Ovary (tissue), 7 donors: ENCODE measurements at regions not wholly inside any gene's neighbourhood (a gene's known extent, or its start where the extent isn't known, plus 50 kb on each side); places are given as distances from the start of the nearest gene placed in this dataset.

Experiments used
- DNase-seq, 5 donors: peaks; one replicate each; pipeline ENCODE4 v3.0.0-alpha.2; 2019 to 2020
- H3K27ac ChIP-seq, 2 donors: fragments of 200-600 bp; one replicate each; pipeline versions ENCODE4 v1.5.1 to v1.8.0; 2019 to 2022
- H3K27me3 ChIP-seq: fragments of 200-600 bp; one replicate; pipeline ENCODE4 v1.8.0; 2022
- H3K36me3 ChIP-seq: fragments of 200-600 bp; sonication (generic); one replicate; pipeline ENCODE4 v1.5.1; 2019
- H3K4me1 ChIP-seq: one replicate; pipeline ENCODE4 v1.8.1; 2013; ENCODE audit warnings: mild to moderate bottlenecking, moderate library complexity; ENCODE audit not compliant: insufficient read depth
- H3K4me3 ChIP-seq: fragments of 200-600 bp; sonication (generic); one replicate; pipeline ENCODE4 v1.5.1; 2017
- H3K9me3 ChIP-seq, 2 donors: fragments of 200-600 bp in 1 of 2; sonication (generic) in 1 of 2; one replicate each; pipeline versions ENCODE4 v1.5.1 to v1.8.1; 2013 to 2019; ENCODE audit warnings: mild to moderate bottlenecking in 1 of 2, moderate library complexity in 1 of 2
- EP300 ChIP-seq: sonication (generic); formaldehyde crosslinking; IDR thresholded peaks from one replicate; pipeline ENCODE4 v1.6.1; 2017; ENCODE audit warnings: antibody characterized with exemption
- POLR2A ChIP-seq: fragments of 450-650 bp; IDR thresholded peaks from one replicate; pipeline ENCODE4 v1.6.1; 2017; ENCODE audit warnings: antibody characterized with exemption, mild to moderate bottlenecking, moderate library complexity
- WGBS, 3 donors: extraction: QIAGEN DNeasy Blood & Tissue Kit in 1 of 3; methylation state at CpG; one replicate each; pipeline versions ENCODE4 v1.1.5 to v1.1.7; 2013 to 2017; 5-methylcytosine and 5-hydroxymethylcytosine counted together
- intact Hi-C, 4 donors: fragments of 100-400 bp; cut with DNase I; formaldehyde crosslinking; loops; one replicate each; pipeline versions ENCODE4 v1.11.0 to v1.15.1; 2022 to 2023
- TF ChIP-seq, protein P1 (sequence below), 3 donors: fragments of 450-650 bp in 2 of 3; fragments of 200-600 bp in 1 of 3; IDR thresholded peaks; one replicate each; pipeline versions ENCODE4 v1.5.1 to v1.8.0; 2016 to 2022; ENCODE audit warnings: antibody characterized with exemption in 3 of 3, mild to moderate bottlenecking in 1 of 3
- donor health status: DM: no; HTN: no; CAD: no; lungs with moderate emphysema.
- donor health status: DM: no; HTN: no; CAD: no.
- donor health status: Bipolar disorder and iron deficiency.
- donor health status: DM: no; HTN: no; CAD: no.
- donor health status: DM: yes; HTN: yes; CAD: no.

DNA sequence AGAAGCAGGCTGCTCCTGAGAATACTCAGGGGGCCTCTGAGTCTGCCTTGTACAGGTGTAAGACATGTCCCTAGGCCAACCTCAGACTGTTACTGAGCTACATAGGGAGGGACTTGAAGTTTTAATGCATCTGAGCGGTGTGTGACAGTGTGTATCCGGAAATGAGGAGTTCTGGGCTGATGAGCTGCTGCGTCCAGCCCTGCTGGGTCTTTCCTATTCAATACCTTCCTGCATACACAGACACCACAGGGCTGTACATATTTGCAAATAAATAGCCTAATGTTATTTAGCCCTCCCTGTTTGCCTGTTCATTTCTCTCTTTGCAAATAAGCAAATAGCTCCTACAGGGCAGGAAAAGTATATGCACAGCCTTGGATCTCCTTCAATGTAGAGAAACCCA lies 134.7 kb upstream of the KIRREL3 start:
- TF ChIP-seq EP300 = no peak
- TF ChIP-seq, protein P1, sequence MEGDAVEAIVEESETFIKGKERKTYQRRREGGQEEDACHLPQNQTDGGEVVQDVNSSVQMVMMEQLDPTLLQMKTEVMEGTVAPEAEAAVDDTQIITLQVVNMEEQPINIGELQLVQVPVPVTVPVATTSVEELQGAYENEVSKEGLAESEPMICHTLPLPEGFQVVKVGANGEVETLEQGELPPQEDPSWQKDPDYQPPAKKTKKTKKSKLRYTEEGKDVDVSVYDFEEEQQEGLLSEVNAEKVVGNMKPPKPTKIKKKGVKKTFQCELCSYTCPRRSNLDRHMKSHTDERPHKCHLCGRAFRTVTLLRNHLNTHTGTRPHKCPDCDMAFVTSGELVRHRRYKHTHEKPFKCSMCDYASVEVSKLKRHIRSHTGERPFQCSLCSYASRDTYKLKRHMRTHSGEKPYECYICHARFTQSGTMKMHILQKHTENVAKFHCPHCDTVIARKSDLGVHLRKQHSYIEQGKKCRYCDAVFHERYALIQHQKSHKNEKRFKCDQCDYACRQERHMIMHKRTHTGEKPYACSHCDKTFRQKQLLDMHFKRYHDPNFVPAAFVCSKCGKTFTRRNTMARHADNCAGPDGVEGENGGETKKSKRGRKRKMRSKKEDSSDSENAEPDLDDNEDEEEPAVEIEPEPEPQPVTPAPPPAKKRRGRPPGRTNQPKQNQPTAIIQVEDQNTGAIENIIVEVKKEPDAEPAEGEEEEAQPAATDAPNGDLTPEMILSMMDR (IDR thresholded peaks at IDR 0.05) = no peak
- Histone ChIP-seq H3K9me3 (no peaks in the 10 kb centered on the region), H3K4me1 (no peaks in the 10 kb centered on the region), H3K27me3 (no peaks in the 10 kb centered on the region), H3K36me3 (no peaks in the 10 kb centered on the region), H3K27ac (no peak overlapping the region), H3K4me3 (no peak overlapping the region)
- 87 to 90% (median 88%) methylated on average over 3 of the region's 3 CpGs for WGBS, 3 donors
- no peak for DNase-seq
- intact Hi-C loops = no loop called here

DNA sequence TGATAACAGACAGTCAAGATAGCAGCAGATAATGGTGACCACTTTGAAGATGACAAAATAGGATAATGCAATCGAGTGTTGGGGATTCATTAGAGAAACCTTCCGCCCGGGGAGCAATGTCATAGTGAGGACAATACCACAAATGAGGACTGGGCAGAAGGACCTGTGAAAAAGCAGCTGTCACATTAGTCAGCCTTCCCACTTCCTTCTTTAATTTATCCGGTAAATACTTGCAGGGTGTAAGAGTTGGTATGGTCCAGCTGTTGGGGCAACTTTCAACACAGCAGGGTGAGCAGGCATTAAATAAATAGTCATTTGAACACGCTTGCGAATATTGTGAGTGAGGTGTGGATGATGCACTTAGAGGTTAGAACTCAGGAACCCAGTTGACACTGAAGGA lies 132.5 kb upstream of the KIRREL3 start:
- WGBS, 3 donors = 63 to 67% (median 63%) methylated on average over 6 of the region's 6 CpGs
- TF ChIP-seq, protein P1 (IDR thresholded peaks at IDR 0.05) = no peak
- TF ChIP-seq EP300 = no peak
- no peak for TF ChIP-seq POLR2A
- no peak overlapping the region for H3K4me3 ChIP-seq
- intact Hi-C loops = no loop called here
- no peaks in the 10 kb centered on the region for H3K4me1 ChIP-seq
- H3K36me3 ChIP-seq = no peaks in the 10 kb centered on the region
- no peak for DNase-seq
- no peak overlapping the region for H3K27ac ChIP-seq
- no peaks in the 10 kb centered on the region for H3K9me3 ChIP-seq
- no peaks in the 10 kb centered on the region for H3K27me3 ChIP-seq

DNA sequence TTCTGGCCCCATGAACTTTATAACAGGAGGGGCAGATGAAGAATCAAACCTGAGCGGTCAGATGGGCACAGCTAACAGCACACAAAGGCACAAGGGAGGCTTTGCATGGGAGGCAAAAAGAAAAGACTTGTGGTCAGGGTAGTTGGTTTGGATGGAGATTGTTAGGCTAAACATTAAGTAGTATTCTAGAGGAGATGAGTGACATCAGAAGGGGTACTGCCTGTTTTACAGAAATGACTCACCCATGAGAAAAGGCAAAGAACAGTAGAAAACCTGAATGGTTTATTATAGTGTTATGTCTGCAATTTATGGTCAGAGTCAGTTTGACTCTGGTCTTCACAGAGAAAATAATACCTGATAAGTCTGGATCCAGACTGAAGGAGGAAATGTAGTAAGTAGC lies 129.8 kb upstream of the KIRREL3 start:
- Histone ChIP-seq H3K27me3 (no peaks in the 10 kb centered on the region), H3K9me3 (no peaks in the 10 kb centered on the region), H3K36me3 (no peaks in the 10 kb centered on the region), H3K4me3 (no peak overlapping the region), H3K4me1 (no peaks in the 10 kb centered on the region), H3K27ac (no peak overlapping the region)
- WGBS, 3 donors = 67 to 81% (median 72%) methylated on average over 1 of the region's 1 CpG
- DNase-seq = no peak
- intact Hi-C loops = no loop called here
- TF ChIP-seq EP300 (no peak), POLR2A (no peak)
- TF ChIP-seq, protein P1 (IDR thresholded peaks at IDR 0.05) = no peak

DNA sequence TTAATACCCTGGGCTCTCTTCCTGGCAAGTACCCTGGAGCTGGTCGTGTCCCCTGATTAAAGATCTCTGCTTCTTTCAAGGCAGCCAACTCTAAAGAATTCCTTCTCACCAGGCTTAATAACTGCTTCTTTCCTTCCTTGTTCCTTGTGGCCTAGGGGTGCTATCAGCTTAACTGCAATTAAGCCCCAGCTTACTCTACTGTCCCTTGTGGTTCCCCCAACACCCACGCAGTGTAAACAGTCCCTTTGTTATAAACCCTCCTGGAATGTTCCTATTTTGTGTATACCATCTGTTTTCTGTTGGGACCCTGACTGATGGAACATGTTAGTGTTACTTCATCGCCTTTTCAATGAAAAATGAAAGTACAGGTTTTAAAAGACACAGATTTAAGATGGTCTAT lies 126.4 kb upstream of the KIRREL3 start:
- DNase-seq = no peak
- Histone ChIP-seq H3K27me3 (no peaks in the 10 kb centered on the region), H3K4me3 (no peak overlapping the region), H3K9me3 (no peaks in the 10 kb centered on the region), H3K27ac (no peak overlapping the region), H3K36me3 (no peaks in the 10 kb centered on the region), H3K4me1 (no peaks in the 10 kb centered on the region)
- TF ChIP-seq, protein P1 (IDR thresholded peaks at IDR 0.05) = no peak
- no peak for TF ChIP-seq POLR2A
- 47 to 55% (median 50%) methylated on average over 3 of the region's 3 CpGs for WGBS, 3 donors
- intact Hi-C loops = no loop called here

DNA sequence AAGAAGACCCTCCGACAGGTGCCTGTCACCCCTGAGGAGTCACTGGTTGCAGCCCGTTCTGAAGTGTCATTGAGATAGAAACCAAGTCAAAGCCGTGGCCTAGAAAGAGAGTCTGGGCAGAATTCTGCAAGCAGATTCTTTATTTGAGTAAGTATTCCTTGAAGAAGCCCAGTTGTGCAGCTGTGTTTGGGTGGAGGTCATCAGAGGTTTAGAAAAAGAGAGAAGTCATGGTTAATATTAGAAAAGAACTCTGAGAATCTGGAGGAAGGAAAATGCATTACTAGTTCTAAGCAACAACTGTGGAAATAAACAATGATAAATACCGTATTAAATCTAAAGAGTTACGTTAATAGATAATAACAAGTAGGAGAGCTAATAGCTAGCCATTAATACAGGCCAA lies 118.8 kb upstream of the KIRREL3 start:
- Histone ChIP-seq H3K36me3 (no peaks in the 10 kb centered on the region), H3K9me3 (no peaks in the 10 kb centered on the region), H3K4me1 (no peaks in the 10 kb centered on the region), H3K27me3 (no peaks in the 10 kb centered on the region), H3K4me3 (no peak overlapping the region), H3K27ac (no peak overlapping the region)
- DNase-seq = no peak
- TF ChIP-seq POLR2A = no peak
- TF ChIP-seq EP300 = no peak
- TF ChIP-seq, protein P1 (IDR thresholded peaks at IDR 0.05) = no peak
- 27 to 42% (median 28%) methylated on average over 5 of the region's 5 CpGs for WGBS, 3 donors
- intact Hi-C loops = no loop called here
